ENCODE measurements at regions not wholly inside any gene's neighbourhood (a gene's known extent, or its start where the extent isn't known, plus 50 kb on each side); places are given as distances from the start of the nearest gene placed in this dataset.

DNA sequence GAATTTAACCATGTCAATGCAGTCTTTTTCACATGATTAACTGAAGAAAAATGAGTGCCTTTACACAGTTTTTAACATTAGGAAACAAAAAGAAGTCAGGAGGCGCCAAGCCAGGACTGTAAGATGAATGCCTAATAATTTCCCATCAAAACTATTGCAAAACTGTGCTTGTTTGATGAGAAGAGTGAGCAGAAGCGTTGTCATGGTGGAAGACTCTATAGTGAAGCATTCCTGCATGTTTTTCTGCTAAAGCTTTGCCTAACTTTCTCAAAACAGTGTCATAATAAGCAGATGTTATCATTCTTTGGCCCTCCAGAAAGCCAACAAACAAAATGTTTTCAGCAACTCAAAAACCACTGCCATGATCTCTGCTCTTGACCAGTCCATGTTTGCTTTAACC, 156.8 kb upstream of the CDIN1 start:
- H3K27me3 Mint-ChIP-seq (ENCODE audit: low read depth in 2 of 2): no peaks in the 10 kb centered on the region
- no peaks in the 10 kb centered on the region for H3K4me1 Mint-ChIP-seq
- no peak for DNase-seq
- Histone ChIP-seq H3K4me3 (ENCODE audit: low read length) (no peak overlapping the region), H3K4me1 (ENCODE audit: control insufficient read depth, insufficient read depth, low read length) (no peaks in the 10 kb centered on the region), H3K27me3 (ENCODE audit: control insufficient read depth, insufficient read depth, low read length) (no peaks in the 10 kb centered on the region), H3K9me3 (ENCODE audit: control insufficient read depth, insufficient read depth, low read length) (no peaks in the 10 kb centered on the region), H3K36me3 (ENCODE audit: control insufficient read depth, insufficient read depth, low read length) (no peaks in the 10 kb centered on the region), H3K27ac (ENCODE audit: low read length) (no peak overlapping the region)
- TF ChIP-seq CTCF (IDR thresholded peaks at IDR 0.05): no peak
- WGBS (ENCODE audit: insufficient coverage): 74% methylated on average over 2 of the region's 2 CpGs
- intact Hi-C loops (cut with micrococcal nuclease): no loop called here
- ATAC-seq: no peak
- no peak overlapping the region for H3K27ac Mint-ChIP-seq
- peaks cover 5 to 16% of the 10 kb centered on the region in 2 donors for H3K9me3 Mint-ChIP-seq
- H3K4me3 Mint-ChIP-seq: no peak overlapping the region
- peaks cover 7% of the 10 kb centered on the region for H3K36me3 Mint-ChIP-seq

DNA sequence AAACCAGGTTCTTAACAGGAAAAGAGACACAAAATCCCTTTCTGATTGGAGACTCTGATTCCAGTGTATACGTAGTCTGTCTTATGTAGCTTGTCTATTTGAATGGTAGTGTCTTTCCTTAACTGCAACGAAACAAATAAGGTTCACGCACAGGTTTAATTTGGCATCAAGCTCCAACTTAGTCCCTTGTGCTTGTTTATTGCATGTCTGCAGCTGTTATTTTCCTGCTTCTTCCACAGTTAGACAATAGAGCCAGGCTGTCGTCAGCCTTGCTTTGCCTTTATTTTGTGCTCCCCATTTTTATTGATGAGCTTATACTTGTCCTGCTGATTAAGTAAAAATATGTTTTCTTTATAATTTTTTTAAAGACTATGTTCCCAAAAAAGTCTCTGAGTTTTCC, 152.7 kb upstream of the CDIN1 start:
- 92% methylated on average over 4 of the region's 4 CpGs for WGBS (ENCODE audit: insufficient coverage)
- no peak for TF ChIP-seq CTCF (IDR thresholded peaks at IDR 0.05)
- ATAC-seq (no peak), DNase-seq (no peak)
- Mint-ChIP-seq H3K36me3 (peaks cover 7% of the 10 kb centered on the region), H3K27me3 (ENCODE audit: low read depth in 2 of 2) (no peaks in the 10 kb centered on the region), H3K27ac (no peak overlapping the region), H3K9me3 (peaks cover 2 to 8% of the 10 kb centered on the region in 2 donors), H3K4me1 (no peaks in the 10 kb centered on the region), H3K4me3 (no peak overlapping the region)
- Histone ChIP-seq H3K9me3 (ENCODE audit: control insufficient read depth, insufficient read depth, low read length) (no peaks in the 10 kb centered on the region), H3K27ac (ENCODE audit: low read length) (no peak overlapping the region), H3K27me3 (ENCODE audit: control insufficient read depth, insufficient read depth, low read length) (no peaks in the 10 kb centered on the region), H3K4me3 (ENCODE audit: low read length) (no peak overlapping the region), H3K36me3 (ENCODE audit: control insufficient read depth, insufficient read depth, low read length) (no peaks in the 10 kb centered on the region), H3K4me1 (ENCODE audit: control insufficient read depth, insufficient read depth, low read length) (no peaks in the 10 kb centered on the region)
- intact Hi-C loops (cut with micrococcal nuclease): no loop called here

GRCh38 chr15:36428102-36428845, 151.2 kb upstream of the CDIN1 start:
- intact Hi-C loops (cut with micrococcal nuclease): no loop called here

More at GRCh38 chr15:36428102-36428845, 151.2 kb upstream of the CDIN1 start:
- Mint-ChIP-seq H3K4me3 (no peak overlapping the region), H3K27me3 (ENCODE audit: low read depth in 2 of 2) (no peaks in the 10 kb centered on the region), H3K27ac (no peak overlapping the region), H3K36me3 (peaks cover 7% of the 10 kb centered on the region), H3K9me3 (peaks cover 2 to 8% of the 10 kb centered on the region in 2 donors), H3K4me1 (no peaks in the 10 kb centered on the region)
- ATAC-seq: no peak
- no peak for TF ChIP-seq CTCF (IDR thresholded peaks at IDR 0.05)
- DNase-seq: no peak
- H3K4me1 ChIP-seq (ENCODE audit: control insufficient read depth, insufficient read depth, low read length): no peaks in the 10 kb centered on the region
- H3K36me3 ChIP-seq (ENCODE audit: control insufficient read depth, insufficient read depth, low read length): no peaks in the 10 kb centered on the region
- H3K9me3 ChIP-seq (ENCODE audit: control insufficient read depth, insufficient read depth, low read length): no peaks in the 10 kb centered on the region
- 81% methylated on average over 4 of the region's 4 CpGs for WGBS (ENCODE audit: insufficient coverage)
- no peaks in the 10 kb centered on the region for H3K27me3 ChIP-seq (ENCODE audit: control insufficient read depth, insufficient read depth, low read length)
- no peak overlapping the region for H3K27ac ChIP-seq (ENCODE audit: low read length)
- no peak overlapping the region for H3K4me3 ChIP-seq (ENCODE audit: low read length)

All from natural killer cell (primary cell).